Hematopoietic multipotent progenitor cell treated with erythropoietin and hydrocortisone succinate and interleukin-3 and kit ligand, for 8 days (in vitro differentiated cells): ENCODE measurements at regions not wholly inside any gene's neighbourhood (a gene's known extent, or its start where the extent isn't known, plus 50 kb on each side); places are given as distances from the start of the nearest gene placed in this dataset.

Experiments
- DNase-seq: peaks from one replicate; pipeline ENCODE4 v3.0.0-alpha.2; 2015

DNA sequence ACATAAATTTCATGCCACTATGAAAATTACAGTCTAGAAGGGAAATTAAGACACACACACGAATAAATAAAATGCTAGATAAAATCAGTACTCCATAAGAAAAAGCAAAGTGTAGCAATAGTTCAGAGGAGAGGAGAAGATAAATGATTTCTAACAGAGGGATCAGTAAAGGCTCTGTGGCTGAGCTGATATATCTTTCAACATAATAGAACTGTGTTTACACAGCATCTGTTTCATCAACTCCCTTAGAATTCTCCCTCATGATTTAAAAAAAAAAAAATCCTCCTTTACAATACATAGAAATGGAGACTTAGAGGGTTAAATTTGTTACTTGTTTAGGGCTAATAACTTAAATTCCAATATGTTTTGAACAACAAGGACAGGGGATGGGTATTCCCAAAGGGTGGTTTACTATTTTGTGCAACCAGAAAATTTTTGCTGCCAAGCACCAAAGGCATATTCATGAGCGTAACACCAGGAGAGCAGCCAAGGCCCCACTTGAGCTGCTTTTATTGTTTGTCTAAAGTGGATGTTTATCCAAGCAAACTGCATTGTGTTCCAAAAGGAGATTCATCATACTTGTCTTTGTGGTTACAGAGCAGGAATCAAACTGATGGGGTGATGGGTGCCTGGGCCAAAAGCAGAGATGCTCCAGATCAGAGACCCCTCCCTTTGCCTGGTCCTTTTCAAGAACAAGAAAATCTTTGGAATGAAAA, 162.7 kb downstream of the BMP4 start:
- DNase-seq: no peak

DNA sequence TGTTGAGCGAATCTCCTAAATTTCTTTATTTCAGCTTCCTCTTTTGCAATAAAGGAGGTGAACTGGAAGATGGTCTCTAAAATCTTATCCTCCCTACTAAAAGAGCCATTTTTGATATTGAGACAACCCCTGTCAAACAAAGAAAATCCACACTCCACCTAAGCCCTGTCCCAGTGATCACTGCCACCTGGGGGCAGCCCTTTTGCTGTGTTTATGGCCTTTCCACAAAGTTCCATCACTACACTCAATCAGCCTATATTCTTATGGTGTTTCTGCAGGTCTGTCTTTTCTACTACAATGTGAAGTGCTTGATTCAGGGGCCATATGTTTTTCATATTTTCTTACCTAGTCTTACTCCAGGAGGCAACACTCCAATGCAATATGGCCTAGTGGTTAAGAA, 163.7 kb downstream of the BMP4 start:
- no peak for DNase-seq

DNA sequence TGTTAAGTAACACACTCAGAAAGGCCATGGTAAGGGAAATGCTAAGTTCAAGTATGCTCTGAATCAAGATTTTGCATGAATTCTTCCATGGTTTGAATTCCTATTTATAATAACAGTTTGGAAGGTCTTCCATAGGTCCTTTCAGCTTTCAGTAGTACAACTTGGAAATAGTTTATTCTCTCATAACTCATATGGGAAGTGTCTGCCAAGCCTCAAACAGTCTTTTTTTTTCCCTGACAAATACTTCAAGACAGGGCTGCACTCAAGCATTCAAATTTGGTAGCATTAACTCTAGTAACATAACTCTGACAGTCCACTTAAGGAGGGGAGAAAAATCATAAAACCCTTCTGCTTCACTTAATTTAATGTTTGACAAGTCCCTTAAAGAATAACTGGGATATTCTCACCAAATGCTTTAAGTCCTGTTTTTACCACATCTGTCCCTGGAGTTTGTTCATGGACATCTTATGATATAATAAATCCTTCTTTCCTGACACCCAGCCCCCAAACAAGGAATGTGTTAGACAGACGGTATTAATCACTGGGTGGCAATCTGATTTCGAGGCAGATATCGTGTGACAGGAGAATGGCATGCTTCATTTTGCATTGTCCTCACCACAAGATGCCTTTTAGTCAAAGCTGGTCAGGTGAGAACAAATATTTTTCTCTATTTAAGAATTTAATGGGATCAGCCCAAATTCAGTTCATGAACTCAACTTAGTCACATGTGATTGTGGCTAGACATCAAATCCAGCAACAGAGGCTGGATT, 165.7 kb downstream of the BMP4 start:
- DNase-seq: no peak

DNA sequence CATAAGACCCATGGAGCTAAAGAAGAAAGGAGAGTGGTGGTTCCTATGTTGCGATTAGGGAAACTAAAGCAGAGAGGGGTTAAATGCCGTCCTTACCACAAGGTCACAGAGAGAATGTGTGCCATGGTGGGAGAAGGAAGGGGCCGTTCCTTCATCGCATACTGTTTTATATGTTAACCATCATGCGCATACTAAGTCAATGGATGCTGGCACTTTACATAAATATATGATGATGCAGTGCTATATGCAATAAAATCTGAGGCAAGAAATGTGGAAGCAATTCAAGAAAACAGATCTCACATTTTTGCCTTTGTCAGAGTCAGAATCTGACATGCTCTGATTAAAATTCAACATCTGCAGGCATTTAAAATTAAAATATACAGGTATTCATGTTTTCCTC, 168.1 kb downstream of the BMP4 start:
- no peak for DNase-seq

DNA sequence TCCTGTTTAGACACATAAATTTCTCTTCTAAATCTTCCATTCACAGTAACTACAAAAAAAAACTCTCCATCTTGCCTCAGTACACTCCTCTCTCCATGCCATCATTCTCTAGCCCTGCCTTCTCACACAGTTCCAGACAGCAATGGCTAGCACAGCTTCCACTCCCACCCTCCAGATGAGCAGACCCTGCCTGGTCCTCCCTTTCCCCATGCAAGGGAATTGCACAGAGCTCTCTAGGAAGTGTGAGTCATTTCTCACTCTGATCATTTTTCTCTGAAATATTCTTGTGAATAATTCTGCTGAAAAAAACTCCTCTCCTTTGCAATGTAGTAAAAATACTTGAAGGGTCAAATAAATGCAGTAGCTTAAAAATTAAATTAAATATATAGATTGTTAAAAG, 170.6 kb downstream of the BMP4 start:
- DNase-seq: no peak

DNA sequence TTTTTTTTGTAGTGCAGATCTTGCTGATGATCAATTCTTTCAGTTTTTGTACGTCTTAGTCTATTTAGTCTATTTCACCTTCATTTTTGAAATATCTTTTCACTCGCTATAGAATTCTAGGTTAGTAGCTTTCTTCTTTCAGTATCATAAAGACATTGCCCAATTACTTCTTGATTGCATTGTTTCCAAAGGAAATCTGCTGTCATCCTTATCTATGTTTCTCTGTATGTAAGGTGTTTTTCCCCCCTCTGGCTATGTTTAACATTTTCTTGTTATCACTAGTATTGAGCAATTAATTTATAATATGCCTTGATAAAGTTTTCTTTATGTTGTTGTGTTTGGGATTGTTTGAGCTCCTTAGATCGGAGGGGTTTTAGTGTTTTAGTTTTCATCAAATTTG, 171.9 kb downstream of the BMP4 start:
- DNase-seq: no peak

DNA sequence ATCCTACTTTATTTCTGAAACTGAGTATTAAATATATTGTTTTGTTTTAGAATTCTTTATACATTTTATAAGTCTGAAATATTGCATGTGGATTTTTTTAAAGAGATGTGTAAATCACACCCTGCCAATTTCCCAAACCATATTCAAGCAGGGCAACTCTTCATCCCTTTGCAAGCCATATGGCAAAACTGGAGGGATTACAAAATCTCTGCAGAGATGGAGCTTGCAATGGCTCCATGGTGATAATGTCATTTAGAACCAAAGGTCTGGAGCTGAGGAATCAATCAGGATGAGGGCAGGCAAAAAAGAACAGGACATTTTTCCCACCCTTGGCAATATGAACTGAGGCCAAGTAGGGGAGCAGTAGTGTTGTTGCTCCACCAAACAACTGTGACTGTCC, 173.4 kb downstream of the BMP4 start:
- DNase-seq: no peak

DNA sequence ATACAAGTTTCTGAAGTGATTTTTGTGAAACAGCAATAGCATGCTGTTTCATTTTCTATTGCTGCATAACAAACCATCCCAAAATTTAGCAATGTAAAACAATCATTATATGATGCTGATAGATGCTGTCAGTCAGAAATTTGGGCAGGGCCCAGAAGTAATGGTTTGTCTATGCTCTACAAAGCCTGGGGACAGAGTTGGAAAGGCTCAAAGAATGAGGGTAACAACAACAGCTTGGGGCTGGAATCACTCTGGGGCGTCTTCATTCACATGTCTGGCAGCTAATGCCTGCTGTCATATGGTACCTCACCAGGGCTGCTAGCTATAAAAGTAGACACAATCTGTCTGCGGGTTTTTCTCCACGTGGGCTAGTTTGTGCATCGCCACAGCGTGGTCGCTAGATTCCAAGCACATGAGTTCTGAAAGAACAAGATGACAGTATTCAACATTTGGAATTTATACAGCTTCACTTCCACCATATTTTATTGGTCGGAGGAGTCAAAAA, 176.5 kb downstream of the BMP4 start:
- DNase-seq: no peak

DNA sequence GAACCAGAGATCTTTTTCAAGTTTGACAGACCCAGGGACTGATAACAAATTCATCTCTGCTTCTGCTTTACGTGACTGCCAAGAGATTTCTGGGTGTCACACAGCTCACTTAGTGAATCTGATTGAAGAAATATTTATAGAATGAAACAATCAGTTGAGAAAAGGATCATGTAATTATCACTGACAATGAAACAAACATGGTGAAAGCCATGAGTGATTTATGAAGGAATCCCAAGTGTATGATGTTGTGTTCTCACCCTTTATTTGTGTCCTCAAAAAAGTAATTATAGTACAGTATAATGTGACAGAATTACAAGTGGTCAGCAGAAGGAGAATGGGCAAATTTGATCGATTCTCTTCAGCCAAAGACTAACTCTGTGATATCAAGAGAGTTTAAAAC, 177.3 kb downstream of the BMP4 start:
- DNase-seq: no peak

DNA sequence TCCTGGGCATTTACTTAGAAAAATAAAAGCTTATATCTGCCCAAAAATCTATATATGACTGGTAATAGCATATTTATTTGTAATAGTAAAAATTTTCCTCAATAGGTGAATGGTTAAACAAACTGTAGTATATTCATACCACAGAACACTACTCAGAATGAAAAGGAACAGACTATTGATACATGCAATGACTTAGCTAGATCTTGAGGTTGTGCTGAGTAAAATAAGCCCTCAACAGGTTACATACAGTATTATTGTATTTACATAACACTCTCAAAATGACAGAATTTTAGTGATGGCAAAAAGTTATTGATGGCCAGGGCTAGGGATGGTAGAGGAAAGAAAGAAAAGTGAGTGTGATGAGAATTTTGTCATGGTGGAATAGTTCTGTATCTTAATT, 178.4 kb downstream of the BMP4 start:
- no peak for DNase-seq

DNA sequence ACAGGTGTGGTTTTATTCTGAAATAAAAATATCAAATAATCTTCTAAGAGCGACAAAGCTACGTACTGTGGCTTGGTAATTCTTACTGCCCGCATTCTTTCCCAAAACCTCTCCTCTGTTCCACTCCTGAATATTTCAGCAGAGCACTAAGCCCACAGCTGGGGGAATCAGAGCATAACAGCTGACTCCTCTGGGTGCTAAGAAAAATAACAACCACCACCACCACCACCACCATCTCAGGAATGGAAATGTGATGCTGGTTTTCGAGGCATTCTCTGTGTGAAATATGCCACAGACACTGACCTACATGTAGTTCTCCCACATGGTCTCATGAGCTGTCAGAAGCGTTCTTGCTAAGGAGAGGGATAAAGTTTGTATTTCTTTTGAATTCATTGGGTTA, 183.7 kb downstream of the BMP4 start:
- no peak for DNase-seq

DNA sequence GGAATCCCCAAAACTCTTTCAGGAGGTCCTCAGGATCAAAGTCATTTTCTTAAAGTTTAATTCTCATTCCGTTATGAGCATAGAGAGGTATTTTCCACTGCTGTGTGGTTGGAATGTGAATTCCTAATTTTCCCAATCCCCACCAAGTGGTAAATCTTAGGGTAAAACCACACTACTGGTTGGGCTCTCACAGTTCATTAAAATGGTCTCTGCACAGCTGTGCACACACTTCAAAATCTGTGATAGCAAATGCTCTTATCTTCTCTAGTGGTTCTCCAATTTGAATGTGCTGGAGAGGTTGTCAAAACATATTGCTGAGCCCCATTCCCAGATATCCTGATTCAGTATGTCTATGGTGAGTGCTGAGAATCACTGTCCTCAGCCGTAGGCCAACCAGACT, 189.1 kb downstream of the BMP4 start:
- DNase-seq: no peak

DNA sequence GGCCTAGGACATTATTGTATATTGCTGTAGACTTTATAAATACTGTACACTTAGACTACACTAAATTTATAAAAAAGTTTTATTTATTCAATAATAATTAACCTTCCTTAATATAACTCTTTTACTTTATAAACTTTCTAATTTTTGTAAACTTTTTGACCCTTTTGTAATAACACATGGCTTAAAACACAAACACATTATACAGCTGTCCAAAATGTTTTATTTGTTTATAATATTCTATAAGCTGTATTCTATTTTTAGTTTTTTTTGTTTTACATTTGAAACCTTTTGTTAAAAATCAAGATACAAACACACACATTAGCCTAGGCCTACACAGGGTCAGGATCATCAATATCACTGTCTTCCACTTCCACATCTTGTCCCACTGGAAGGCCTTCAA, 190.0 kb downstream of the BMP4 start:
- DNase-seq: no peak

DNA sequence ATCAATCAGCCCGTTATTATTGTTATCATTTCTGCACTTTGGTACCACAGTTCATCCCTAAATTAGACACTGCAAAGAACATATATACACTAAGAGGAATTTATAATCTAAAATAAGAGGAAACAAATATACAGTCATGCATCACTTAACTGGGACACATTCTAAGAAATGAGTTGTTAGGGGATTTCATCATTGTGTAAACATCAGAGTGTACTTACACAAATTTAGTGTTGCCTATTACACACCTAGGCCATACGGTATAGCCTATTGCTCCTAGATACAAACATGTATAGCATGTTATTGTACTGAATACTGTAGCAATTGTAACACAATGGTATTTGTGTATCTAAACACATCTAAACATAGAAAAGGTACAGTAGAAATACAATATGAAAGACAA, 190.5 kb downstream of the BMP4 start:
- DNase-seq: no peak

DNA sequence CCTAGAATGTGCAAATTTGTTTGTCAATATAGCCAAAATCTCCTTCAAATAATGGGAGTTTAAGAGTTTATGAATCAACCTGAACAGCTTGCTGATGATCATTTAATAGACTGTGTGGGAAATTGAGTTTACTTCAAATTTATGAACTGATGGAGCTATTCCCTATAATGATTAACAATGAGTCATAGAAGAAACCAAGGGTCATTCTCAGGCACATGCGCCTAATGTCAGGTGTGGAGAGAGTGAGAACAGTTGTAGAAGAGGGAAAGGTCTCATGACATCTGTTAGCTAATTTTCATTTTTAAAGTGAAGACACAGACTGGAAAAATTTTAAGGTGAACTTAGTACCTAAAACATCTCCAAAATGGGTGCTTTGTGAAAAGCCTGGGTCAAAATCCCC, 191.8 kb downstream of the BMP4 start:
- DNase-seq: no peak

DNA sequence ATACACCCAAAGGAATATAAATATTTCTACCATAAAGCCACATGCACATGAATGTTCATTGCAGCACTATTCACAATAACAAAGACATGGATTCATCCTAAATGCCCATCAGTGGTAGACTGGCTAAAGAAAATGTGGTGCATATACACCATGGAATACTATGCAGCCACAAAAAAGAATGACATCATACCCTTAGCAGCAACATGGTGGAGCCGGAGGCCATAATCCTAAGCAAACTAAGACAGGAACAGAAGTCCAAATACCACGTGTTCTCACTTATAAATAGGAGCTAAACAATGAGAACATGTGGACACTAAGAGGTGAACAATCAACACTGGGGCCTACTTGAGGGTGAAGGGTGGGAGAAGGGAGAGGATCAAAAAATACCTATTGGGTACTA, 198.5 kb downstream of the BMP4 start:
- no peak for DNase-seq

DNA sequence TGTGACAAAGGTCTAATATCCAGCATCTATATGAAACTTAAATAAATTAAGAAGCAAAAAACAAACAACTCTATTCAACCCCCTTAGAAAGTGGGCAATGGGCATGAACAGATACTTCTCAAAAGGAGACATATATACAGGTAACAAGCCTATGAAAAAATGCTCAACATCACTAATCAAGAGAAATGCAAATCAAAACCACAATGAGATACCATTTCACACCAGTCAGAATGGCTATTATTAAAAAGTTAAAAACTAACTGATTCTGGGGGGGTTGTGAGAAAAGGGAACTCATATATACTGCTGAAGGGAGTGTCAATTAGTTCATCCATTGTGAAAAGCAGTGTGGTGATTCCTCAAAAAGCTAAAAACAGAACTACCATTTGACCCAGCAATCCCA, 198.9 kb downstream of the BMP4 start:
- DNase-seq: no peak

DNA sequence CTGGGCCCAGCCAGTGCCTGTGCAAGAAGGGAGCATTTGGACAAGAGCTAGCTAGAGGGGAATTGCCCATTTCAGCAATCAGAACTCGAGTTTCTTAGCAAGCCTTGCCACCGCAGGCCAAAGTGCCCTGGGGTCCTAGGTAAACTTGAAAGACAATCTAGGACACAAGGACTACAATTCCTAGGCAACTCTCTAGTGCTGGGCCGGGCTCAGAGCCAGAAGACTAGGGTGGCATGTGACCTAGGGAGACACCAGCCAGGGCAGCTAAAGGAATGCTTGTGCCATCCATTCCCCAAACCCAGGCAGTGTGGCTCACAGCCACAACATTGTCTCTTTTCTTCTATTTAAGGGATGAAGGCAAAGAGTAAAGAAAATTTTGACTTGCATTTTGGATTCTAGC, 205.0 kb downstream of the BMP4 start:
- DNase-seq: no peak

DNA sequence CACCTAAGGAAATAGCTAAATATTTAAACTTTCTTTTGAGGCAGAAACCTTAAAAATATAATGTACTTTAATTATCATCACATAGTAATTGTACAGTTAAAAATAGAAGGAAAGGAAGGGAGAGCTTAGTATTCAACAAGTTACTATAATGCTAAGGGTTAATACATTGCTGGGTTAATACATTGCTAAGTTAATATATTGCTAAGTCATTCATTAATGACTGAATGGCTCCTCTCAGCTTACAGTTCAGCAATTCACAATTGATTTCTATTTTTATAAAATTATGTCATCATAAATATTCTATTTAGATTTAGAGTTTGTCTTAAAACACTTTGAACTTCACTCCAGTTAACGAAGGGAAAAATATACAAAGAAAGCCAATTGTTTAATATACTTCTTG, 207.9 kb downstream of the BMP4 start:
- no peak for DNase-seq

DNA sequence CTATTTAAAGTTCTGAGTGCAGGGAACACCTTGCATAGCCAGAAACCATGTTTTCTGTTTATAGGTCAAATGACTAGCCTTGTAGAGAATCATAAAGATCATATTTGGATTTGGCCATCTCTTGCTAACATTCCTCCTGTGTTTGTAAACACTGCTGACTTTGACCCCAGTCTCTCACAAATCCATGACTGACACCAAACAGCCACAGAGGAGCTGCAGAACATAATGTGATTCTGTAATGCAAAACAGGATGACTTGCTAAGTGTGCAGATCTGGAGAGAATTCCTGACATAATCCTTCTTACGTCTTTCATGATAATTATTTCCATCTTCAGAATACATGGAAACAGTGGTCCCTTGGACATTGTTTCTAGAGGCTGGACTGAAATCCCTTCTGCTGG, 211.8 kb downstream of the BMP4 start:
- DNase-seq: no peak

DNA sequence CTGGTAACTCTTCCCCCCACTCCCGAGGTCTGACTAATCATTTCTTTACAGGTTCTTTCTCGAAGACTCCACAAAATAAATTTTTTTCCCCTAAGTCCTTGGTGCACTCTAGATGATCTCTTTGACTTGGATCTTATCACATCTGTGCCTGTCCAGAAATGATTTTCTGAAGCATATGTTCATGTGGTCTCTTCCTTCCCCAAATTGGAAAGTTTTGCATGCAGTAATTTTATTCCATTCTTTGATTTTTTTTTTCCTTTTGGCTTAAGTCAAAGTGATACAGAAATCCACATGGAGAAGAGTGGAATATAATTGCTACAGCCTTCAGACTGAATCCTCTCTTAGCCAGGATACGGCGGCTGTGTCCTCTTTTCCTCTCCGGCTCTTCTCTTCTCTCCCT, 213.3 kb downstream of the BMP4 start:
- no peak for DNase-seq

DNA sequence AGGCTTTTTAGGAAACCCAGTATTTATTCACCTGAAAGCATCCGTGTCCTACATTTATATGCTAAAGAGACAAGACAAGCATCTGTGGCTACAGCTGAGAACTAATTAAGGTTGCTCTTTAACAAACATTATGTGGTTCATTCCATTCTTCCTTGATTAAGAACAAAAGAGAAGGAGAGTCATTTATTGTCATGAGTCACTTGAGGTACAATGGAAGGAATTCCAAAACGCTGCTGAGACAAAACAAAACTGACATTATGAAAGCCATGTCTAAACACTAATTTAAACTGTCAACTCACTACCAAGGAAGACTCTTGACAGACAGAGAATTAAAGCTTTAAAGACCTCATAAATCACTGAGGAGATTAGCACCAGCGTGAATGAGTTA, 214.4 kb downstream of the BMP4 start:
- DNase-seq: no peak

DNA sequence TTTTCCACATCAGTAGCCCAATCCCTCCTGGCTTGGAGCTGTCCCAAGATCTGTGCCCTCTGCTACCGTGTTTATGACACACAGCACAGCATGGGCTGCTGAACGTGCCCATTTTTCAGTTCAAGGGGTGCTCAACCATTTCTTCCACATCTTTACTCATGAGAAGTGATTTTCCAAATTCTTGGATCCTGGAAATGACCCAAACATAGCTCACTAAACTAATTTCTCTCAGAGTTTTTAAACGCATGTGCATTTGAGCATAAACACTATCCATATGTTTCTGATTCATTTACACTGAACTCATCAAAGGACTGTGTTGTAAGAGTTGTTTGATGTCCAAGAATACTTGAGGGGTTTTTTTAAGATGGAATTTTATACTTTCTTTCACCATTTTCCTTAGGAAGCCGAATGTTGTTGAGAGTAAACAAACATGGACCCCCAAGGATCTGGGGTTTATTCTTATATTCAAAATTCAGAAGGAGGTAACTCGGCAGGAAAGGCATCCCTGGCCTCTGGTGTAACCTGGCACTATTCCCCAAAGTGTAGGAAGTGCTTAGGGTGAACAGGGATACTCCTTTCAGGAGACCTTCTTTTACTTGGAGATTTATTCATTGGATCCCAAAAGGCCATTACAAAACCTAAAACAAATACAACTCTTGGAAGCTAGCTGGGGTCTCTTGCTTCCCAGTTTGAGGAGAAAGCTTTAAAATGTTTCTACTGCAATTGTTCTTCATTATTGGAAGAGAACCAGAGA, 215.0 kb downstream of the BMP4 start:
- no peak for DNase-seq

DNA sequence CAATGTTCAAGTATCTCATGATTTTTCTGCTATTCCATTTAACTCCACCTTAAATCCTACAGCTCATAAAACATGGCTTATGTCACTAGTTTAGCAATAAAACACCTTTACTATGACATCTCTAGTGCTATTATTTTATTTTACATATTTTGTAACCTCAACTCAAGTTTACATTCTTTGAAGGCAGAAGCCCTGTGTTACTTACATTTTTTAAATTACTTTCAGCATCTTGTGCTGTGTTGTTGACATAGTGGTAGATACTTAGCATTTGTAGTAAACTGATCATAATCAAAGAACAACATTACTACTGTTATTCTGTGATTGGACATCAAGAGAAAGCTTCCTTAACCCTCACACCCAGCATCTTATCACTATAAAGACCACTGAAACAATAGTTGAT, 216.1 kb downstream of the BMP4 start:
- no peak for DNase-seq
